ENCODE measurements at regions not wholly inside any gene's neighbourhood (a gene's known extent, or its start where the extent isn't known, plus 50 kb on each side); places are given as distances from the start of the nearest gene placed in this dataset.

GRCh38 chr12:24487606-24488005 lies 461.3 kb downstream of the BCAT1 start:
- Histone ChIP-seq H3K79me2 (no peaks in the 10 kb centered on the region), H3K9ac (no peak overlapping the region), H3K27me3 (ENCODE audit: control insufficient read depth, insufficient read depth, low read length) (no peaks in the 10 kb centered on the region), H3K27ac (no peak overlapping the region), H3K36me3 (ENCODE audit: control insufficient read depth, insufficient read depth, low read length) (no peaks in the 10 kb centered on the region), H3K4me1 (no peaks in the 10 kb centered on the region), H3K4me3 (ENCODE audit: low read depth, low read length) (no peak overlapping the region), H2AFZ (no peak overlapping the region), H3K4me2 (ENCODE audit: low read length) (no peak overlapping the region), H3K9me3 (ENCODE audit: control insufficient read depth, low read length) (no peaks in the 10 kb centered on the region)
- TF ChIP-seq, protein P1, sequence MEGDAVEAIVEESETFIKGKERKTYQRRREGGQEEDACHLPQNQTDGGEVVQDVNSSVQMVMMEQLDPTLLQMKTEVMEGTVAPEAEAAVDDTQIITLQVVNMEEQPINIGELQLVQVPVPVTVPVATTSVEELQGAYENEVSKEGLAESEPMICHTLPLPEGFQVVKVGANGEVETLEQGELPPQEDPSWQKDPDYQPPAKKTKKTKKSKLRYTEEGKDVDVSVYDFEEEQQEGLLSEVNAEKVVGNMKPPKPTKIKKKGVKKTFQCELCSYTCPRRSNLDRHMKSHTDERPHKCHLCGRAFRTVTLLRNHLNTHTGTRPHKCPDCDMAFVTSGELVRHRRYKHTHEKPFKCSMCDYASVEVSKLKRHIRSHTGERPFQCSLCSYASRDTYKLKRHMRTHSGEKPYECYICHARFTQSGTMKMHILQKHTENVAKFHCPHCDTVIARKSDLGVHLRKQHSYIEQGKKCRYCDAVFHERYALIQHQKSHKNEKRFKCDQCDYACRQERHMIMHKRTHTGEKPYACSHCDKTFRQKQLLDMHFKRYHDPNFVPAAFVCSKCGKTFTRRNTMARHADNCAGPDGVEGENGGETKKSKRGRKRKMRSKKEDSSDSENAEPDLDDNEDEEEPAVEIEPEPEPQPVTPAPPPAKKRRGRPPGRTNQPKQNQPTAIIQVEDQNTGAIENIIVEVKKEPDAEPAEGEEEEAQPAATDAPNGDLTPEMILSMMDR (IDR thresholded peaks at IDR 0.05), result no peak

DNA sequence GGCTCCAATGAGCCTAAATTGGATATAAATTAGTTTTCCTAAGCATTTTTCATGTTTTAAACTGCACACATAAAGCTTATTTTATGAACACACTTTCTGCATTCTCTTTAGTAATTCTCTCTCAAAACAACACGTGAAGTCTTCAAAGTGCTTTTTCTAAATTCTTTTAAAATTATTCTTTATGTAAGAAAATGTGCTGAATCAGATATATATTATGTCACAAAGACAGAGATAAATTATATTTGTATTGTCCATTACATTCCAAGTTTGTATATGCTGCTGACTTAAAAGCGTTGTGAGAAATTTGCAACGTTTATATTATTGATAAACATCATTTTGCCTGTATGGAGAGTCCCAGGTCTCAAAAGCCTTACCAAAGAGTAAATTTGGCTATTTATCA lies 465.2 kb downstream of the BCAT1 start:
- no peak overlapping the region for H3K9ac ChIP-seq
- H3K4me1 ChIP-seq, result no peaks in the 10 kb centered on the region
- no peaks in the 10 kb centered on the region for H3K36me3 ChIP-seq (ENCODE audit: control insufficient read depth, insufficient read depth, low read length)
- TF ChIP-seq, protein P1 (IDR thresholded peaks at IDR 0.05), result no peak
- no peak overlapping the region for H3K4me2 ChIP-seq (ENCODE audit: low read length)
- H3K9me3 ChIP-seq (ENCODE audit: control insufficient read depth, low read length), result no peaks in the 10 kb centered on the region
- H2AFZ ChIP-seq, result no peak overlapping the region
- no peaks in the 10 kb centered on the region for H3K27me3 ChIP-seq (ENCODE audit: control insufficient read depth, insufficient read depth, low read length)
- no peaks in the 10 kb centered on the region for H3K79me2 ChIP-seq
- no peak overlapping the region for H3K27ac ChIP-seq
- H3K4me3 ChIP-seq (ENCODE audit: low read depth, low read length), result no peak overlapping the region

GRCh38 chr12:24482882-24483604 lies 465.9 kb downstream of the BCAT1 start:
- Histone ChIP-seq H2AFZ (no peak overlapping the region), H3K4me2 (ENCODE audit: low read length) (no peak overlapping the region), H3K36me3 (ENCODE audit: control insufficient read depth, insufficient read depth, low read length) (no peaks in the 10 kb centered on the region), H3K4me3 (ENCODE audit: low read depth, low read length) (no peak overlapping the region), H3K4me1 (no peaks in the 10 kb centered on the region), H3K79me2 (no peaks in the 10 kb centered on the region), H3K9me3 (ENCODE audit: control insufficient read depth, low read length) (no peaks in the 10 kb centered on the region), H3K27ac (no peak overlapping the region), H3K27me3 (ENCODE audit: control insufficient read depth, insufficient read depth, low read length) (no peaks in the 10 kb centered on the region), H3K9ac (no peak overlapping the region)
- TF ChIP-seq, protein P1 (IDR thresholded peaks at IDR 0.05), result no peak

GRCh38 chr12:24482044-24482443 lies 466.9 kb downstream of the BCAT1 start:
- no peaks in the 10 kb centered on the region for H3K9me3 ChIP-seq (ENCODE audit: control insufficient read depth, low read length)
- H3K27ac ChIP-seq, result no peak overlapping the region
- H3K4me3 ChIP-seq (ENCODE audit: low read depth, low read length), result no peak overlapping the region
- no peaks in the 10 kb centered on the region for H3K36me3 ChIP-seq (ENCODE audit: control insufficient read depth, insufficient read depth, low read length)
- TF ChIP-seq, protein P1 (IDR thresholded peaks at IDR 0.05), result no peak
- no peaks in the 10 kb centered on the region for H3K4me1 ChIP-seq
- no peaks in the 10 kb centered on the region for H3K79me2 ChIP-seq
- no peaks in the 10 kb centered on the region for H3K27me3 ChIP-seq (ENCODE audit: control insufficient read depth, insufficient read depth, low read length)
- H2AFZ ChIP-seq, result no peak overlapping the region
- H3K9ac ChIP-seq, result no peak overlapping the region
- no peak overlapping the region for H3K4me2 ChIP-seq (ENCODE audit: low read length)
